MCF 10A (cell line): ENCODE measurements at regions not wholly inside any gene's neighbourhood (a gene's known extent, or its start where the extent isn't known, plus 50 kb on each side); places are given as distances from the start of the nearest gene placed in this dataset.
A peak's percentile ranks its signal among the peaks of the same experiment; 100 is the strongest.

ENCODE experiments used
- BruUV-seq: library from RNA; stranded (reverse); fragments of 400-500 nt; replicated peaks from 2 replicates; lab custom pipeline; 2021; lab: Mats Ljungman, UMichigan
- CTCF ChIA-PET: fragments of 300-600 bp; sonication (Branson Sonifier 250); formaldehyde crosslinking; extraction: SDS; loops from one replicate; lab custom pipeline; 2021; ENCODE audit warnings: antibody characterized with exemption, inconsistent platforms; lab: Yijun Ruan, JAX
- POLR2A ChIA-PET: fragments of 300-600, 350-650 bp; sonication (Branson Sonifier 250); formaldehyde crosslinking; extraction: SDS; loops from one replicate; lab custom pipeline; 2020; ENCODE audit warnings: antibody characterized with exemption, inconsistent platforms; lab: Yijun Ruan, JAX
- DNase-seq: peaks from one replicate; pipeline ENCODE4 v3.0.0-alpha.2; 2018; ENCODE audit not compliant: unreplicated experiment
- H3K27ac Mint-ChIP-seq: one replicate; pipeline ENCODE4 v1.8.0; 2022; ENCODE audit warnings: mild to moderate bottlenecking, low read depth, mixed read lengths; ENCODE audit not compliant: unreplicated experiment
- H3K27me3 Mint-ChIP-seq: one replicate; pipeline ENCODE4 v1.8.0; 2022; ENCODE audit warnings: mixed read lengths; ENCODE audit not compliant: insufficient read depth, unreplicated experiment
- H3K36me3 Mint-ChIP-seq: one replicate; pipeline ENCODE4 v1.8.0; 2022; ENCODE audit warnings: mild to moderate bottlenecking, moderate library complexity, mixed read lengths; ENCODE audit not compliant: insufficient read depth, unreplicated experiment
- H3K4me1 Mint-ChIP-seq: one replicate; pipeline ENCODE4 v1.8.0; 2022; ENCODE audit warnings: mixed read lengths; ENCODE audit not compliant: insufficient read depth, unreplicated experiment
- H3K4me3 Mint-ChIP-seq: one replicate; pipeline ENCODE4 v1.8.0; 2022; ENCODE audit warnings: mild to moderate bottlenecking, moderate library complexity, mixed read lengths; ENCODE audit not compliant: unreplicated experiment
- H3K9me3 Mint-ChIP-seq: one replicate; pipeline ENCODE4 v1.8.0; 2022; ENCODE audit warnings: mixed read lengths; ENCODE audit not compliant: unreplicated experiment
- CTCF ChIP-seq: fragments of 200-600 bp; IDR thresholded peaks from one replicate; pipeline ENCODE4 v1.8.0; 2022; ENCODE audit warnings: antibody characterized with exemption, mild to moderate bottlenecking; ENCODE audit not compliant: unreplicated experiment
- intact Hi-C: fragments of 100-400 bp; cut with micrococcal nuclease; formaldehyde crosslinking; loops from 2 replicates; pipeline ENCODE4 v1.14.1; 2022

GRCh38 chr5:112546946-112547592, 128.0 kb upstream of the EPB41L4A start:
- ChIA-PET CTCF (interaction anchor here (0.5 to 18.0 kb wide), 6 partner anchors 20 to 1057 kb away, joined by 3 to 315 read pairs (median 4); no protein-coding TSS in a partner anchor), POLR2A (interaction anchor here (0.8 kb wide), 1 partner anchor 216 kb away, joined by 3 read pairs; no protein-coding TSS in a partner anchor)
- no peak for DNase-seq
- TF ChIP-seq CTCF = no peak
- Mint-ChIP-seq H3K4me3 (no peak overlapping the region), H3K36me3 (no peaks in the 10 kb centered on the region), H3K27me3 (no peaks in the 10 kb centered on the region), H3K27ac (no peak overlapping the region), H3K4me1 (peaks cover 8% of the 10 kb centered on the region), H3K9me3 (no peaks in the 10 kb centered on the region)
- BruUV-seq = no TSS peak
- intact Hi-C loops = no loop called here

GRCh38 chr5:112548246-112548881, 129.3 kb upstream of the EPB41L4A start:
- intact Hi-C loops = no loop called here
- no TSS peak for BruUV-seq
- peak; percentile 16 for DNase-seq
- TF ChIP-seq CTCF = no peak
- Mint-ChIP-seq H3K4me3 (no peak overlapping the region), H3K36me3 (no peaks in the 10 kb centered on the region), H3K27me3 (no peaks in the 10 kb centered on the region), H3K9me3 (no peaks in the 10 kb centered on the region), H3K27ac (no peak overlapping the region), H3K4me1 (peaks cover 8% of the 10 kb centered on the region)
- ChIA-PET POLR2A (no interaction called here), CTCF (interaction anchor here (1.0 to 18.0 kb wide), 5 partner anchors 102 to 300 kb away, joined by 3 to 315 read pairs (median 4); no protein-coding TSS in a partner anchor)

- Mint-ChIP-seq H3K9me3 (no peaks in the 10 kb centered on the region), H3K36me3 (no peaks in the 10 kb centered on the region), H3K27ac (no peak overlapping the region), H3K27me3 (no peaks in the 10 kb centered on the region), H3K4me3 (no peak overlapping the region), H3K4me1 (peaks cover 8% of the 10 kb centered on the region)
- ChIA-PET POLR2A (interaction anchor here (0.6 kb wide), 1 partner anchor 243 kb away, joined by 3 read pairs; no protein-coding TSS in a partner anchor), CTCF (interaction anchor here (1.2 to 18.0 kb wide), 2 partner anchors 208 to 300 kb away, joined by 4 to 315 read pairs; no protein-coding TSS in a partner anchor)
- intact Hi-C loops = no loop called here
- BruUV-seq = no TSS peak
- no peak for TF ChIP-seq CTCF
- DNase-seq = no peak
Measured at GRCh38 chr5:112549127-112549526, 130.1 kb upstream of the EPB41L4A start.

DNA sequence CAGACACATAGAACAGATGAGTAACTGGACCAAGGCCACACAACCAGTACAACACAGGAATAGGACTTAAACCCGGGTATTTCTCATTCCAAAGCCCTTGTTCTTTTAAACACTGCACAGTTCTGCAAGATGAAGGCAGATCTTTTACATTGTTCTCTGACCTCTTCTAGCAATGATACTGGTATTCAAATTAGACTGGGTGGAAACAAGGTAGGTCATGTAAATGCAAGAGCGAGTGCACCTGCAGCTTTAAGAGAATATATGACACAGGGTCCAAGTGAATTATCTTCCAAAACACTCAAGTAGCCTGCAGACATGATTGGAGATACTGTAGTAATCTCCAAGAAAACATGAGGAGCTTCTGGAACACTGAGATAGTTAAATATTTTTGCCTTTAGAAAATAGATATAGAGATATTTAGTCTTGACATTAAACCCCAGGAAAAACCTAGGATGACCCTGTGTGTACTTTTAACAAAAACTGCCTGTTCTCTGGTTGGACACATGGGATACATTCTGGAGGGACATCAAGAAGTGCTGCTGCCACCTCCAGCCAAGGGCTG, 130.6 kb upstream of the EPB41L4A start:
- POLR2A ChIA-PET = interaction anchor here (0.6 kb wide), 1 partner anchor 243 kb away, joined by 3 read pairs; no protein-coding TSS in a partner anchor
- CTCF ChIA-PET = interaction anchor here (0.7 to 18.0 kb wide), 5 partner anchors 60 to 1056 kb away, joined by 3 to 315 read pairs (median 3); no protein-coding TSS in a partner anchor
- Mint-ChIP-seq H3K27me3 (no peaks in the 10 kb centered on the region), H3K27ac (no peak overlapping the region), H3K4me3 (no peak overlapping the region), H3K9me3 (no peaks in the 10 kb centered on the region), H3K36me3 (no peaks in the 10 kb centered on the region), H3K4me1 (peaks cover 8% of the 10 kb centered on the region)
- intact Hi-C loops = loop anchor here (2.0 to 5.0 kb wide), 2 partner anchors 141 to 963 kb away; partner anchors contain the start of gene YTHDC2
- no TSS peak for BruUV-seq
- no peak for DNase-seq
- TF ChIP-seq CTCF = no peak
